SK-N-SH treated with all-trans-retinoic acid at 6 μM for 48 hours (cell line): ENCODE measurements at regions not wholly inside any gene's neighbourhood (a gene's known extent, or its start where the extent isn't known, plus 50 kb on each side); places are given as distances from the start of the nearest gene placed in this dataset.

Experiments
- BACH2 ChIP-seq: fragments of 250-450 bp; sonication (Bioruptor Pico); IDR thresholded peaks from 2 replicates; pipeline ENCODE4 v1.9.0; 2021; ENCODE audit warnings: mild to moderate bottlenecking, borderline replicate concordance
- CSDC2 ChIP-seq: fragments of 250-450 bp; sonication (Bioruptor Pico); IDR thresholded peaks from 2 replicates; pipeline ENCODE4 v1.5.0; 2020; ENCODE audit warnings: mild to moderate bottlenecking, moderate library complexity
- GLIS3 ChIP-seq: fragments of 250-450 bp; sonication (Bioruptor Pico); IDR thresholded peaks from 2 replicates; pipeline ENCODE4 v1.5.0; 2020; ENCODE audit warnings: mild to moderate bottlenecking, moderate library complexity
- PATZ1 ChIP-seq: fragments of 250-450 bp; sonication (Bioruptor Pico); IDR thresholded peaks from 2 replicates; pipeline ENCODE4 v1.8.0; 2020; ENCODE audit warnings: mild to moderate bottlenecking, moderate library complexity, borderline replicate concordance
- POU6F1 ChIP-seq: fragments of 250-450 bp; sonication (Bioruptor Pico); IDR thresholded peaks from 2 replicates; pipeline ENCODE4 v1.8.0; 2021; ENCODE audit warnings: low read depth, mild to moderate bottlenecking, moderate library complexity, borderline replicate concordance
- RARB ChIP-seq: fragments of 250-450 bp; sonication (Bioruptor Pico); IDR thresholded peaks from 2 replicates; pipeline ENCODE4 v1.8.0; 2021; ENCODE audit warnings: mild to moderate bottlenecking, moderate library complexity
- TSHZ2 ChIP-seq: fragments of 250-450 bp; sonication (Bioruptor Pico); IDR thresholded peaks from 2 replicates; pipeline ENCODE4 v1.5.0; 2020; ENCODE audit warnings: mild to moderate bottlenecking, moderate library complexity
- ZFP3 ChIP-seq: fragments of 250-450 bp; sonication (Bioruptor Pico); IDR thresholded peaks from 2 replicates; pipeline ENCODE4 v1.5.0; 2020; ENCODE audit warnings: mild to moderate bottlenecking, moderate library complexity
- ZFP30 ChIP-seq: fragments of 450-650 bp; formaldehyde crosslinking; IDR thresholded peaks from 2 replicates; pipeline ENCODE4 v1.5.0; 2022; ENCODE audit warnings: mild to moderate bottlenecking, moderate library complexity
- ZNF565 ChIP-seq: fragments of 450-650 bp; formaldehyde crosslinking; conservative IDR thresholded peaks from 2 replicates; pipeline ENCODE4 v1.5.0; 2020; ENCODE audit warnings: low read depth, mild to moderate bottlenecking, moderate library complexity
- TF ChIP-seq, protein P1 (sequence below): fragments of 250-450 bp; sonication (Bioruptor Pico); IDR thresholded peaks from 2 replicates; pipeline ENCODE4 v1.5.1; 2021; ENCODE audit warnings: mild to moderate bottlenecking, moderate library complexity

- TF ChIP-seq PATZ1 (no peak), ZFP3 (CRISPR knock-in tag) (no peak), BACH2 (CRISPR knock-in tag) (no peak), GLIS3 (CRISPR knock-in tag) (no peak), RARB (CRISPR knock-in tag) (no peak), CSDC2 (CRISPR knock-in tag) (no peak), POU6F1 (no peak), TSHZ2 (no peak), ZNF565 (CRISPR knock-in tag) (no peak), ZFP30 (CRISPR knock-in tag) (no peak)
- TF ChIP-seq, protein P1, sequence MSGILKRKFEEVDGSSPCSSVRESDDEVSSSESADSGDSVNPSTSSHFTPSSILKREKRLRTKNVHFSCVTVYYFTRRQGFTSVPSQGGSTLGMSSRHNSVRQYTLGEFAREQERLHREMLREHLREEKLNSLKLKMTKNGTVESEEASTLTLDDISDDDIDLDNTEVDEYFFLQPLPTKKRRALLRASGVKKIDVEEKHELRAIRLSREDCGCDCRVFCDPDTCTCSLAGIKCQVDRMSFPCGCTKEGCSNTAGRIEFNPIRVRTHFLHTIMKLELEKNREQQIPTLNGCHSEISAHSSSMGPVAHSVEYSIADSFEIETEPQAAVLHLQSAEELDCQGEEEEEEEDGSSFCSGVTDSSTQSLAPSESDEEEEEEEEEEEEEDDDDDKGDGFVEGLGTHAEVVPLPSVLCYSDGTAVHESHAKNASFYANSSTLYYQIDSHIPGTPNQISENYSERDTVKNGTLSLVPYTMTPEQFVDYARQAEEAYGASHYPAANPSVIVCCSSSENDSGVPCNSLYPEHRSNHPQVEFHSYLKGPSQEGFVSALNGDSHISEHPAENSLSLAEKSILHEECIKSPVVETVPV (CRISPR knock-in tag), result no peak
These were observed 123.0 kb upstream of the PROK2 start for GRCh38 chr3:71907996-71908395.
